GM23338 (cell line): ENCODE measurements at regions not wholly inside any gene's neighbourhood (a gene's known extent, or its start where the extent isn't known, plus 50 kb on each side); places are given as distances from the start of the nearest gene placed in this dataset.

Experiments
- CREB1 ChIP-seq: fragments of 250-450 bp; sonication (Bioruptor Pico); IDR thresholded peaks from 2 replicates; pipeline ENCODE4 v1.5.0; 2020; ENCODE audit warnings: low read depth, mild to moderate bottlenecking, moderate library complexity
- CTCF ChIP-seq, 2 experiments: fragments of 200-600 bp in 1 of 2; sonication (generic) in 1 of 2; conservative IDR thresholded peaks; 2 replicates each; pipeline versions ENCODE4 v1.5.1 to v1.6.1; 2016 to 2017; ENCODE audit warnings: antibody characterized with exemption in 2 of 2, low read depth in 2 of 2, mild to moderate bottlenecking in 2 of 2, moderate library complexity in 1 of 2
- EZH2 ChIP-seq: fragments of 200-600 bp; sonication (generic); IDR thresholded peaks from one replicate; pipeline ENCODE4 v1.8.0; 2017; ENCODE audit warnings: antibody characterized with exemption, mild to moderate bottlenecking, low read depth; ENCODE audit not compliant: unreplicated experiment
- EZH2phosphoT487 ChIP-seq: fragments of 200-600 bp; sonication (generic); IDR thresholded peaks from one replicate; pipeline ENCODE4 v1.8.1; 2018; ENCODE audit warnings: antibody characterized with exemption; ENCODE audit not compliant: unreplicated experiment
- JUNB ChIP-seq: IDR thresholded peaks from one replicate; pipeline ENCODE4 v1.6.1; 2016; ENCODE audit warnings: antibody characterized with exemption; ENCODE audit not compliant: unreplicated experiment
- NANOG ChIP-seq: IDR thresholded peaks from 2 replicates; pipeline ENCODE4 v1.6.1; 2016; ENCODE audit warnings: antibody characterized with exemption, borderline replicate concordance
- POLR2AphosphoS5 ChIP-seq: IDR thresholded peaks from 2 replicates; pipeline ENCODE4 v1.6.1; 2016; ENCODE audit warnings: antibody characterized with exemption, low read depth
- REST ChIP-seq: IDR thresholded peaks from one replicate; pipeline ENCODE4 v1.6.1; 2018; ENCODE audit warnings: antibody characterized with exemption; ENCODE audit not compliant: unreplicated experiment
- STAT1 ChIP-seq: IDR thresholded peaks from one replicate; pipeline ENCODE4 v1.6.1; 2016; ENCODE audit warnings: antibody characterized with exemption; ENCODE audit not compliant: unreplicated experiment
- ZNF331 ChIP-seq: fragments of 250-450 bp; sonication (Bioruptor Pico); IDR thresholded peaks from 2 replicates; pipeline ENCODE4 v1.5.0; 2020; ENCODE audit warnings: low read depth, mild to moderate bottlenecking, moderate library complexity
- TF ChIP-seq, protein P1 (sequence below): fragments of 250-450 bp; sonication (Bioruptor Pico); IDR thresholded peaks from 2 replicates; pipeline ENCODE4 v1.5.0; 2020; ENCODE audit warnings: mild to moderate bottlenecking, moderate library complexity

- TF ChIP-seq EZH2 (no peak), EZH2phosphoT487 (no peak), CTCF (conservative IDR thresholded peaks at IDR 0.05; ENCODE audit: low read depth in 2 of 2) (no peak), JUNB (no peak), REST (no peak), POLR2AphosphoS5 (no peak), CREB1 (no peak), ZNF331 (CRISPR knock-in tag) (no peak), NANOG (no peak), STAT1 (no peak)
- TF ChIP-seq, protein P1, sequence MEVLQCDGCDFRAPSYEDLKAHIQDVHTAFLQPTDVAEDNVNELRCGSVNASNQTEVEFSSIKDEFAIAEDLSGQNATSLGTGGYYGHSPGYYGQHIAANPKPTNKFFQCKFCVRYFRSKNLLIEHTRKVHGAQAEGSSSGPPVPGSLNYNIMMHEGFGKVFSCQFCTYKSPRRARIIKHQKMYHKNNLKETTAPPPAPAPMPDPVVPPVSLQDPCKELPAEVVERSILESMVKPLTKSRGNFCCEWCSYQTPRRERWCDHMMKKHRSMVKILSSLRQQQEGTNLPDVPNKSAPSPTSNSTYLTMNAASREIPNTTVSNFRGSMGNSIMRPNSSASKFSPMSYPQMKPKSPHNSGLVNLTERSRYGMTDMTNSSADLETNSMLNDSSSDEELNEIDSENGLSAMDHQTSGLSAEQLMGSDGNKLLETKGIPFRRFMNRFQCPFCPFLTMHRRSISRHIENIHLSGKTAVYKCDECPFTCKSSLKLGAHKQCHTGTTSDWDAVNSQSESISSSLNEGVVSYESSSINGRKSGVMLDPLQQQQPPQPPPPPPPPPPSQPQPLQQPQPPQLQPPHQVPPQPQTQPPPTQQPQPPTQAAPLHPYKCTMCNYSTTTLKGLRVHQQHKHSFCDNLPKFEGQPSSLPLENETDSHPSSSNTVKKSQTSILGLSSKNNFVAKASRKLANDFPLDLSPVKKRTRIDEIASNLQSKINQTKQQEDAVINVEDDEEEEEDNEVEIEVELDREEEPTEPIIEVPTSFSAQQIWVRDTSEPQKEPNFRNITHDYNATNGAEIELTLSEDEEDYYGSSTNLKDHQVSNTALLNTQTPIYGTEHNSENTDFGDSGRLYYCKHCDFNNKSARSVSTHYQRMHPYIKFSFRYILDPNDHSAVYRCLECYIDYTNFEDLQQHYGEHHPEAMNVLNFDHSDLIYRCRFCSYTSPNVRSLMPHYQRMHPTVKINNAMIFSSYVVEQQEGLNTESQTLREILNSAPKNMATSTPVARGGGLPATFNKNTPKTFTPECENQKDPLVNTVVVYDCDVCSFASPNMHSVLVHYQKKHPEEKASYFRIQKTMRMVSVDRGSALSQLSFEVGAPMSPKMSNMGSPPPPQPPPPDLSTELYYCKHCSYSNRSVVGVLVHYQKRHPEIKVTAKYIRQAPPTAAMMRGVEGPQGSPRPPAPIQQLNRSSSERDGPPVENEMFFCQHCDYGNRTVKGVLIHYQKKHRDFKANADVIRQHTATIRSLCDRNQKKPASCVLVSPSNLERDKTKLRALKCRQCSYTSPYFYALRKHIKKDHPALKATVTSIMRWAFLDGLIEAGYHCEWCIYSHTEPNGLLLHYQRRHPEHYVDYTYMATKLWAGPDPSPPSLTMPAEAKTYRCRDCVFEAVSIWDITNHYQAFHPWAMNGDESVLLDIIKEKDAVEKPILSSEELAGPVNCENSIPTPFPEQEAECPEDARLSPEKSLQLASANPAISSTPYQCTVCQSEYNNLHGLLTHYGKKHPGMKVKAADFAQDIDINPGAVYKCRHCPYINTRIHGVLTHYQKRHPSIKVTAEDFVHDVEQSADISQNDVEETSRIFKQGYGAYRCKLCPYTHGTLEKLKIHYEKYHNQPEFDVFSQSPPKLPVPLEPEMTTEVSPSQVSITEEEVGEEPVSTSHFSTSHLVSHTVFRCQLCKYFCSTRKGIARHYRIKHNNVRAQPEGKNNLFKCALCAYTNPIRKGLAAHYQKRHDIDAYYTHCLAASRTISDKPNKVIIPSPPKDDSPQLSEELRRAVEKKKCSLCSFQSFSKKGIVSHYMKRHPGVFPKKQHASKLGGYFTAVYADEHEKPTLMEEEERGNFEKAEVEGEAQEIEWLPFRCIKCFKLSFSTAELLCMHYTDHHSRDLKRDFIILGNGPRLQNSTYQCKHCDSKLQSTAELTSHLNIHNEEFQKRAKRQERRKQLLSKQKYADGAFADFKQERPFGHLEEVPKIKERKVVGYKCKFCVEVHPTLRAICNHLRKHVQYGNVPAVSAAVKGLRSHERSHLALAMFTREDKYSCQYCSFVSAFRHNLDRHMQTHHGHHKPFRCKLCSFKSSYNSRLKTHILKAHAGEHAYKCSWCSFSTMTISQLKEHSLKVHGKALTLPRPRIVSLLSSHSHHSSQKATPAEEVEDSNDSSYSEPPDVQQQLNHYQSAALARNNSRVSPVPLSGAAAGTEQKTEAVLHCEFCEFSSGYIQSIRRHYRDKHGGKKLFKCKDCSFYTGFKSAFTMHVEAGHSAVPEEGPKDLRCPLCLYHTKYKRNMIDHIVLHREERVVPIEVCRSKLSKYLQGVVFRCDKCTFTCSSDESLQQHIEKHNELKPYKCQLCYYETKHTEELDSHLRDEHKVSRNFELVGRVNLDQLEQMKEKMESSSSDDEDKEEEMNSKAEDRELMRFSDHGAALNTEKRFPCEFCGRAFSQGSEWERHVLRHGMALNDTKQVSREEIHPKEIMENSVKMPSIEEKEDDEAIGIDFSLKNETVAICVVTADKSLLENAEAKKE (CRISPR knock-in tag) = no peak
Observed at GRCh38 chr1:230501242-230501641, 75.1 kb upstream of the PGBD5 start.
